ENCODE measurements at regions not wholly inside any gene's neighbourhood (a gene's known extent, or its start where the extent isn't known, plus 50 kb on each side); places are given as distances from the start of the nearest gene placed in this dataset.

DNA sequence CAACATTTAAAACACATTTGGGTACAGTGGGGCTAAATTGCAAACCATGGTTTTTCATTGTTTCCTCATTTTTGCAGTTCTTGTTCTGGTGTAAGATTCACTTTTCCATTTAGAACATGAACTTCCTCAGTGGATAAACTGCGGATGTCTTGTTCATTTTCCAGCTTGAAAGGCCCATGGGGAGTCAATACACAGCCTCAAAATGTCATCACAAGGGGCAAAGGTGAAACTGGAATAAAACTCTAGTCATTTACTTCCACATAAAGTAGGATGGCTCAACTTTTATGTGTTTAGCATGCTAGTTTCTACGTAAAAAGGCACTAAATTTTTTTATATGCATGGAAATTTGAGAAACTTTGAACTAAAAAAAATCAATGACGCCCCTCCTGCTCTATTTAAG lies 718.8 kb downstream of the TLR4 start:
- DNase-seq = no peak

DNA sequence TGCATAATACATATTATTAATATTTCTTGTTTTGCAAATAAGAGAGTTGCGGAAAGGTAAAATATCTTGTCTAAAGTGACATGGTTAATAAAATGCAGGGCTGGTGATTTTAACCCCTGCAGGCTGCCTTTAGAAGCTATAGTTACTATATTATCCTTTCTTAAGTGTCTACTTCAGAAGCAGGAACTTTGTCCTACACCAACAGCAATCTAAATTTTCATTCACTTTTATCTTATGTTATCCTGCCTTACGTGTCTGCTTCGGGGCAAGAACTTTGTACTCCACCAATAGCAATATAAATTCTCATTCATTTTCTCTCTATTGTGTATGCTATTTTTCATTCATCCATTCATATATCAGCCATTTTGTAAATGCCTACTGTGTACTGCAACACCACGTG lies 719.5 kb downstream of the TLR4 start:
- DNase-seq = no peak

DNA sequence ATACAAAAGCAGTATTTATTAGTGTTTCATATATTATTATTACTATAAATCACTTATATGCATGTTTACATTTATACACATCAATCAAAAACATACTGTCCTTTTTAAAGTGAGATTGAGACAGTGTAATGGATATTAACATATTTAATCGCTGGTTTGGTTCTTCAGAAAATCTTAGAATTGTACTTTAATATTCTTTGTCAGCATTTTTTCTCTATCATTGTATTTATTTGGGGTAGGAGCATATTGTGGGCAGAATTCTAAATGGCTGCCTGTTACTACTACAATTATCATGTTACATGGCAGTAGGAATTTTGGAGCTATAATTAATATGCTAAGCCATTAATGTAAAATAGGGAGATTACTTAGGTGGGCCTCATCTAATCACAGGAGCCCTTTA lies 722.6 kb downstream of the TLR4 start:
- DNase-seq = no peak

DNA sequence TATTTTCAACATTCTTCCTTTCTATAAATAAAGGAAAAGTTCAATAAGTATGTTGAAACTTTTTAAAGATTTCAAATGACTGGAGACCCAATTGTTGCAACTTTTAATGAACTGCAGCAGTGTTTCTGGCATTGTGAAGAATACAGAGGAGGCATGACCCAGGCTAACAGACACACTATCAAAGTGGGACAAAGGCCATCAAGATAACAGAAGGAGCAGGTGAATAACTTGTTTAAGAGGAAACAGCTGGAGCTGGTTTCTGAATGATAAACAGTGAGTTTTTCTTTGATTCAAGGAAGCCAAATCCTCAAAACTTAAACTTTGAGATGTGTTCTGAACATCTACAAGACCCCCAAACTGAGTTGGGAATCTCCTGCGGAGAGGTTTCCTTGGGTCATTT lies 734.6 kb downstream of the TLR4 start:
- no peak for DNase-seq

DNA sequence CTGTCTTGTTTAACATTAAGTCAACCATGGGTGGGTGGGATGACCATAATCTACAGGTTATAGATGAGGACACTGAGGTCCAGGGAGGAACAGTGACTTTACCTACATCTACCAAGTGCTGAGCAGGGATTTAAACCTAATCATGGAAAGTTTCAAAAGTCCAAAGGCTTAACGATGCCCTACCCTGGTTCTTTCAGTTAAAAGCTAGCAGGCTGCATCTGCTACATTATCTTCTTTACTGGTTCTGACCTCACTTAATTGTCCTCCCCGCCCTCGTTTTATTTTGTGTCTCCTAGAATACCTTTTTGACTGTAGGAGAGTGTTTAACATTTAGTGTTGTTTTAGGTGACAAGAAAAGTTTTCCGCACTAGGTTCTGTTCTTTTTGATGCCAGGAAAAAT lies 735.2 kb downstream of the TLR4 start:
- no peak for DNase-seq

DNA sequence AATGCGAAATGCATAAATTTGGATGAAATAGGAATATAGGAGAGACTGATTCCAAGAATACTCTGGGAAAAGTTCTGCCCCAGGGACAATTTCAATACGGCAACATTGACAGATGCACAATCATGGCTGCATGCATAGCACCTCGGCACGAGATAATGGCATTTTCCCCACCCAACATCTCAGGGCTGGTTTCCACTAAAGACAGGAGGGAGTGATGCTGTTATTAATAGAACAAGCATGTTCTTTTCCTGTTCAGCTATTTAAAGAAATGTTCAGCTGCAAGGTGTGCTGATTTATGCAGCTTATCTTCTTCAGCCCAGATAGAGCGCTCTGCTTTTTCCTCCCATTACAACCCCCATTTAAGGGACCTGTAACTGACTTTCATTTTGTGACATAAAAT lies 740.2 kb downstream of the TLR4 start:
- no peak for DNase-seq

DNA sequence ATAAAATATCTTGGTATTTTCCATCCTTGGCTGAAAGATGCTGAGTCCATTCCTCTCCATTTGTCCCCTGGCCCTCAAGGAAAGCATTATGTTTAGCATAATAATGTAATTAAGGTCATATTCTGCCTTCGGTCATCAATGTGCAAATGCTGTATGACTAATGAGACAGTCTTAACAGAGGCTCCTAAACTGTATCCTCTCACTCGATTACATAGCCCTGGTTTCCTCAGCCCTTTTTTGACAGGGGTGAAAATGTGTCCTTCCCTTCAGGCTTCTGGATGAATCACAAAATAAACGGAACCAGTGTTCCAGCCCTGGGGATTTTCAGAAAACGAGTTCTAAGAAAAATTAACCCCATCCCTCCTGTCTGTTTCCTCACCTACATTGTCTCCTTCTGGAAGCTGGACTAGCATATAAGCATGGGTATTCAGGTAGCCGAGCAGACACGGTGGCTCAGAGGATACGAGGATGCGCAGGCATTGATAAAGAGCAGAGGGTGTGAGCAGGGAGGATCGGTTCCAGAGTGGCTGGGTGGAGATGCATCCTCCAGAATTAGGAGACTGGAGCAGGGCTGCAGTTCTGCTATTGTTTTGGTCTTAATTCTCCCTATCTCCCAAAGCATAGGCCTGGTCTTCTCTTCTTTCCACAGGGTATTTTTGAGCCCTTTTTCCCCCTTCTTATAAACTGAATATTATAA lies 742.9 kb downstream of the TLR4 start:
- DNase-seq = no peak

DNA sequence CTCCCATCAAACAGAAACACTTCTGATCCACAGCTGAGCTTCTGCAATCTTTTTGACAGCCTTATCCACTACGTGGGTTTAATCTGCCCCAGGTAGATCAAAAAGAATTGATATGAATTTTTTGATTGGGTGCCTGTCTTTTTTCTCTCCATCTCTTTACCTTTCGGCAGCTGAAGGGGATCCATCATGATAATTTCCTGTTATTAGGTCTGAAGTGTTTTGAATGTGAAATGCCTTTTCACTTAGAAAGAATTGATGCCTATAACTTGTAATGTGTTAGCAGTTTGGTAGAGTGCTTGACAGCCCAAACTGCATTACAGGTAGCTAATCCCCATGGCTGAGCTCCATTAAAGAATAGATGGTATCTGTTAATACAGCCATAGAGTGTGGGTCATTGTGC lies 745.4 kb downstream of the TLR4 start:
- DNase-seq = no peak

DNA sequence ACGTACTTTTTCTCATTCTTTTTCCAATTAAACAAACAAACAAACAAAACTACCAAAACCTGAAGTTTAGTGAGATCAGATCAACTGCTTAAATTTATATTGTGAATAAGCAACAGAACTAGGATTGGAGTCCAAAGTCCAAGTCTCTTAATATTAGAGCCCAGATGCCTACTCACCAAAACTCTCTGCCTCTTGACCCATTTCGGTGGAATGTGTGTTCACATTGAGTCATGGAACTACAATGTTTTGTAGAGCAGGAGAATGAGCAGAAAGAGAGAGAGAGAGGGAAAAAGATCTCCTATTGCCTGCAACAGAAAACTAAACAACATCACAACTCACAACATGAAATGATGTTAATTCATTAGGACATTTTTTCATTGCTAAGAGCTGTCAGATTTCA lies 751.1 kb downstream of the TLR4 start:
- DNase-seq = no peak

DNA sequence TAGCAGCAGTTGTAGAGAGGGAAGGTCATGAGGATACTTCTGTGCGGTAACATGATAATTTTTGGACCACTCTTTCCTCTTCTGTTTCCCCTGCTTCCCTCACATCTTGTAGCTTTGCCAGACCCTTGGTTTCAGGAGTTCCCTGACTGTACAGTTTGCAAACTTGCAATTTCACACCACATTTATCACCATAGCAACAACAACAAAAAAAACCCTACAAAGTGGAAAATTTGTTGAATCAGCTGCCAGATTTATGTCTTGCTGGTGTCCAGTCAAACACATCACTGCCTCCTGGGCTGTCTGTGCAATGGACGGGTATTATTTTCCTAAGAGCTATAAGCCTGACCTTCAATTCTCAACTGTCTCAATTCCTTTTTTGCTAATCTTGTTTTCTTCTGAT lies 751.6 kb downstream of the TLR4 start:
- no peak for DNase-seq

DNA sequence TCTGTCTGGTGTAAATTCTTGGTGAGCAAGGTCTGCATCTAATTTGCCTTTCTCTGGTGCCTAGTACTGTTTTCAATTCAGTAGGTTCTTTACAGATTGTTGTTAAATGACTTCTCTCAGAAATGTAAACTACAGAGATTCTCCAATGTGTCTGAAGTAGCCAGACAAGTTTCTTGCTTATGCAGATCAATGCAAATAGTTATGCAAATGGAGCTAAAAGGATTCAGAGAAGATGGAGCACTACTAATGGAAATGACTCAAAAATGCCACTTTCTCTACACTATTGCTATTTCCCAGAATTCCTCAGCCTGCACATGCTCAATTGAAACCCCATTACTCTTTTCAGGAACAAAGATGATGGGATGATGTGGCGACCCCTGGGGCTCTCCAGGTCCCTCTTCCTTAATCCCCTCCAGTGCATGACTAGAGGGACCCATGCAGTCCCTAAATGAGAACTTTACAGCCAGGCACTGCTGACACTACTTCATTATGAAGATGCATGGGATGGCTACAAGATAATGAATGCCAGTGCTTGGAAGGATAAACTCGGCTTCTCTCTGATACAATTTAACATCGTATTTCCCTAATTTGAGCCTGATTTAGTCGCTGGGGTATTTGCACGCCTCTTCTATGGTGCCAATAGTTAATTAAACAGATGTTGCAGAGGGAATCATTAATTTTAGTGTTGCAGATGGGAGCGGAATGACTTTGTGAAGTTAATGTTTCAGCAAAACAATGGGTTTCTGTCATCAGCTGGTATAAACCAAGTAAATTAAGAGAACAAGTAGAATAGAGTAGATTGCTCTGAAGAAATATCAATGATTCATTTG lies 753.2 kb downstream of the TLR4 start:
- no peak for DNase-seq

DNA sequence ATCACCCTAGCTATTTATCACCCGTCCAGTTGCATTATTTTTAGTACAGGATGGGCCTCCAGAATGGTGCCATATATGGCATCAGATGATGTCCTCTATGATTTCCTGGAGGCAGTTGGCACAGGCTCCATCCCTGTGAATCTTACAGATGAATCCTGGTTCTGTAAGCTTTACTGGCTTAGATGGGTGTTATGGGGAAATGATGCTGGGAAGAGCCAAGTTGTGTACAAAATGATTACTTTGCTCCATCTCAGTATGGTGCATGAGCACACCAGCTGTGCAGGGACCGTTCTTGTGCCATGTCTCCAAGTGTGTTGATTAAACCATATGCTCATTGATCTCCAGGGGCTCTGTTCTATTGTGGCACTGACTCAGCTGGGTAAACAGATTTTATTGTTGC lies 755.7 kb downstream of the TLR4 start:
- no peak for DNase-seq

DNA sequence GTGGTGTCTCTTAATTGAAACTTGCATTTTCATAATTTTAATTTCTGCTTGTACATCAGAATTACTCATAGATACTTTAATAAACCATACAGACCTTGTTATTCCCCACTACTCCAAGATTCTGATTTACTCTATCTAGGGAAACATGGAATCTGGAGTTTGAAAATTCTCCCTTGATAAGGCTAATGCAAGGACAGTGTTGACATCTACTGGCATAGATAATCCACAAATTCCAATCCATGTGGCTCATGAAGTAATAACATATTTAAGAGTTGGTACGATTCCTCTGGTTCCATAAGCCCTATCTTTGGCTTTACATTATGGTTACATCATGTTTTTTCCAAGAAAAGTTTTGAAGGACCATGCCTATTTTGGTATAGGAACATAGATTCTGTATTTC lies 759.2 kb downstream of the TLR4 start:
- no peak for DNase-seq

DNA sequence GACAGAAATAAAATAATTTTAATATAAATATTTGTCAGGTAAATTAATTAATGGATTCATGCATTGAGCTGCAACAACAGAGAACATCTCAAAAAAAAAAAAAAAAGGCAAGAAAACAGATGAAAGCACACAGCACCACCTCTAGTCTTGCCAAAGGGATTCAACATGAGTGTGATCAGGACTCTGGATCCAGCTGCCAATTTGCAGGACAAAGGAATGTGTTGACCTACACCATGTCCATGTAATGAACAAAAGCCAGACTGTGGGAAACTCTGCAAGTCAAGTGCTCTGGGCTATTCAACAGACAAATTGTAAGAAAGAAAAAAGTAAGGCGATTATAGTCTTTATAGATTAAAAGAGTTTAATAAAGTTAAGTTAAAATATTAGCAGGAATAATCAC lies 769.3 kb downstream of the TLR4 start:
- no peak for DNase-seq

DNA sequence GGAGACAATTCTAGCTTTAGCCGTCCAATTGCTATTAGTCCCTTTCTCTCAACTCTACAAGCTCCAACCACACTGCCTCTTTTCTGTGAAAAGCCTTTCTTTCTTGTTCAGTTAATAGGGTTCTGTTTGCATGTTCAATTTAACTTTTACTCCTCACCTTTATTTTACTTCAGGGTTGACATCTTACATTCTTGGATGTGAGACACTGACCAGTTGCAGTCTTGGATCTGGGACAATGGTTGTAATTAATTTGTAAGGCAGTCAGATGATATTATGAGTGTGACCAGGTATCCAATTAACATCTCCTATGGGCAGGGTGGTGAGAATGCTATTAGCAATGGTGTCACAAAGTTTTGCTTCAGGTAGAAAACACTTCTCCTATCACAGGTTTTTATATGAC lies 774.5 kb downstream of the TLR4 start:
- DNase-seq = no peak

DNA sequence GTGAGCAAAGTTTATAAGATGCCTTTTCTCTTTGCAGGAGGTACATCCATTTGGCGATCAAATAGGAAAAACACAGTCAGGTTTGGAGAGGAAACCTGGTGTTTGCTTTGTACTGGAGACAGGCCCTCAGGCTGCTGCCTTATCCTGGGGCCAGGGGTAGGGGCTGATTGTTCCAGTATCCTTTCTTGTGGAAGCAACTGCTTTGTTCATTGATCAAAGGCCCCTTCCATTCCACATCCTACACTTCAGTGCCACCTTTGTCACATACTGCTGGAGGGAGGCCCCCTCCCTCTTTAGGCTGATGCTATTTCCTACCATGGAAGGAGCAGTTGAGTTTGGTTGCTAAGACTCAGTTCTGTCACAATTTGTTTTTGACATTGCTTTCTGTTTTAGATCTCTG lies 778.1 kb downstream of the TLR4 start:
- DNase-seq = no peak

DNA sequence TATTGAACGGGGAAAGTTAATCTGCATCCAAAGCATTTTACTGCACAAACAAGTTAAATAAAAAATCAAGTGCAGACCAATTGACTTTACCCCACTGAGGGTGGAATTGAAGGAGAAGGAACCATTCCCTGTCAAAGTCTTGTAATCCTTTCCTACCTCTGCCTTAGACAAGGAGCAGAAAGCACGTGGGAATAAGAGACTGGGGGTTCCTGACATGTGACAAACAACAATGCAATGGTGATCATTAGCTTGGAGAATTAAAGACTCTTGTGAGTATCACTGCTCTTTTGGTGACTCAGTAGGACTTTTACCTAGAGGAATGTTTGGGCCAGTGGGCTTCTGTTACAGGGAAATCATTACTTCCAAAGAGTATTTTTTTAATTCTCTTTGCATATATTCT lies 779.5 kb downstream of the TLR4 start:
- DNase-seq = no peak

DNA sequence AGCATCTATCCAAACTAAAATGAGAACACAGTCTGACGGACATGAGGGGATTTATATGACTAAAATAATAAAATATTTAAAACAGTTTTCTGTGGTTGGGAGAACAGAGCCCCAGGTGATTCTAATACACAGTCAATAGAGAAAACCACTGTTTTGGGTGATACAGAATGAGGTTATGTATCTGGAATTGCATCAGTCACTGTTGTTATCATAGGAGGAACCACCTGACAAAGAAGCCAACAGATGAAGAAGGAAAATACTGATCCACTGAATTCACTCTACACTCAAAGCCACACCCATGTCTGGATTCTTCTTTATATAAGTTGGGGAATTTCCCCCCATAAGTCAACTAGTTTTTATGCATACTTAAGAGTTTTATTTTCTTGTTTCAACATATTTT lies 799.0 kb downstream of the TLR4 start:
- DNase-seq = no peak

DNA sequence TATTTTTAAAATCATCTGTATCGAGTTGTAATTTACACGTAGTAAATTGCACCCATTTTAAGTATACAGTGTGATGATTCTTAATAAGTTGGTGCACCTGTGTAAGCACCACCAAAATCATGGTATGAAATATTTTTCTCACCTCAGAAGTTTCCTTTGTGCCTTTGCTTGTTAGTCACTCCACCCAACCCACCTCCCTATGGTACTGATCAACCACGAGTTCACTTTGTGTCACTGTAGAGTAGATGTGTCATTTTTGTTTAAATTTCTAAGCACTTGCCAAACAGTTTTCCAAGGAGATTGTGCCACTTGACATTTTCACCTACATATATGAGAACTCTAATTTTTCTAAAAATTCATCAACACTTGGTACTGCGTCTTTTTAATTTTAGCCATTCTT lies 806.5 kb downstream of the TLR4 start:
- DNase-seq = no peak

DNA sequence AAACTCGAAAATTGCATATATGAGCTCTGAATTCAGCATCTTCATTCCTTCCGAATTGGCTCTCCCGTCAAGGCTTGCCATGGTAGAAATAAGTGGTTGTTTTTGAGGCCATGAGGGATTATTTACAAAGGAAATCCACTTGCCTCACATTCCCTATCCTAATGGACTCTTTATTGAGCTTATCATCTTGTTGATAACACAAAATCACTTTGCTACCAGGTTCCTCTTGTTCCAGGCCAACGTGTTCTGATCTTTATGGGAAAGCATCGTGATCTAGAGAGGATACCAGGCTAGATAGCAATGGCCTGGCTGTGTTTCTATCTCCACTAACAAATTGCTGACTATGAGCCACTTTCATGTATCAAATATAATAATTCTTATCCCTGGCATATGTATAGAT lies 811.7 kb downstream of the TLR4 start:
- DNase-seq = no peak

DNA sequence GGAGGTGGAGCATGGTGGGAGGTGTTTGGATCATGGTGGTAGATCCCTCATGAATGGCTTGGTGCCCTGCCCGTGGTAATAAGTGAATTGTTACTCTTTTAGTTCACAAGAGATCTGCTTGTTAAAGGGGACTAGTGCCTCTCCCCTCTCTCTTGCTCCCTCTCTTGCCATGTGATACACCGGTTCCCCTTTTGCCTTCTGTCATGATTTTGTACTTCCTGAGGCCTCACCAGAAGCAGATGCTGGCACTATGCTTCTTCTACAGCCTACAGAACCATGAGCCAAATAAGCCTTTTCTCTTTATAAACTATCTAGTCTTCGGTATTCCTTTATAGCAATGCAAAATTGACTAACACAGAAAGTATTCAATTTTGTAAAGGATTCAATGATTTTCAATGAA lies 817.1 kb downstream of the TLR4 start:
- DNase-seq = no peak

DNA sequence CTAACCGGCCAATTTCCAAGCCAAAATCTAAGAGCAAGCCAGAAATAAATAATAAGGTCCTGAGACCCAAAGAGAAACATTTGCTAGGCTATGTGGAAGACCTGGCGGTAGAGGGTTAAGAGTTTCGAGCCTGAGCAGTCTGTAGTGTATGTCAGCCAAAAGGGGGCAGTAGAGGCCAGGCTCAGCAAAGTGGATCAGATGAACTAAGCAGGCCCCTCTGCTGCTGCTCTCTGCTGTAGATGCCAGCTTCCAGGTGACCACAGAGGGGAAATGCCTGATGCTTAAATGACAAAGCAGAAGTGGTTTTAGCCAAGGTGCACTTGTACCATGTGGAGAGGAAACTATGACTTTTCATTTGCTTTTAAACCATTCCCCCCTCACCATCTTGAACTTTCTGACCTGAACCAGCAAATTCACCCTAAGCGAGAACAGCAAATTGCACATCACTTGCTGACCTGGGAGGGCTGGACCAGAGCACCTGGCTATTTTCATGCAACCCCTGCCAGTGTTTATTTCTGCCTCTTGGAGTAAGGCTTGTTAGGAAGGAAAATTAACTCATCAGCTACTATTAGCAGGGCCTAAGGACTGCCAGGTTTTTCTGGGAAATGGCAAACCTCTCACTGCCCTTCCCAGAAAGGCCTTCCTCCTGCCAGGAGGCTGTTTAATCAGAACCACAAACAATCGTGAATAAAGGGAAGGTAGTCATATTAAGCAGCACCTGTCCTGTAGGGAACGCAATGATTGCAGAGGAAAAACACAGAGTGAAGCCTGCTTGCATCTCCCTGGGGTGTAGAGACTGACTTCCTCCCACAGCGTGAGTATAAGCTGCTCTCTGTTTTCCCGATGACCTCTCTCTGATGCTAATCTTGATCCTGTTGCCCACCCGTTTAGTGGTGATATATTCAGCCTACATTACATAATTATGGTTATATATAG lies 818.2 kb downstream of the TLR4 start:
- no peak for DNase-seq

DNA sequence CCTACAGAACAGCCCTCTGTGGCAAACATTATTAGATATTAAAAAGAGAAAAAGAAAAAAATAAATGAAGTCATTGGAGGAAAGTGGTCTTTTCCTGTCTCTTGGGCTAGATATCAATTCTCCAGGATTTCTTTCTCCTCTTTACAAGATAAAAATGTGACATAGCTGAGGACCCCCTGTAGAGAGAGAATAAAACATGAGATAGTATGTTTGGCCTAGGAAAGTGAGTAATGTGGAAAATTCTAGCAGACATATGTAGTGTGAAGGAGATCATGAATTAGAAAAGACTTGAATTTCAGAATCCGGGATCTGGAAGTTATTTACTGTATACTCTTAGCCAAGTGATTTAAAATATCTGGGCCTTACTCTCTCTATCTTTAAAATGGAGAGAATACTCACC lies 823.1 kb downstream of the TLR4 start:
- no peak for DNase-seq

DNA sequence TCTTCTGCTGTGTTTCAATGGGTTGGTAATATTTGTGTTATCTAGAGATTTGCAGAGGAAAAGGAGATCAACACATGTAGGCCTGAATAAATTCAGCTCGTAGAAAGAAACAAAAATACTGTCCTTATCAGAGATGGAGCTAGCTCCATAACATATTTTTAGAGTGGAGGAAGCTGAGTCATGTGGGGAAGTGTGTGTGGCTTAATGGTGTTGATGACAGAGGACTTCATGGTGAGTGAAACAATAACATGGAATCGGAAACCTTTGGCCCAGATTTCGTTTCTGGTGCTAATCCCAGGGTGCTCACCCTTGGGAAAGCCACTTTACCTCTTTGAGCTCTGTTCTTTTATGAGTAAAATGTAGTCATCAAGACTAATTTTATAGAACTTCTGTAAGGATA lies 825.0 kb downstream of the TLR4 start:
- DNase-seq = no peak

All from CD4-positive, alpha-beta T cell treated with Interleukin-17A for 4 hours (primary cell).